VCaP (cell line): ENCODE measurements at regions not wholly inside any gene's neighbourhood (a gene's known extent, or its start where the extent isn't known, plus 50 kb on each side); places are given as distances from the start of the nearest gene placed in this dataset.
"Not testable (repeated sequence)": the region's sequence is repeated elsewhere in the genome, so short reads cannot be mapped to it uniquely, and the experiment has no call there.

Experiments
- H3K27ac ChIP-seq: fragments of 450-650 bp; 2 replicates; pipeline ENCODE4 v1.5.1; 2017
- CTCF ChIP-seq: fragments of 450-650 bp; conservative IDR thresholded peaks from 2 replicates; pipeline ENCODE4 v1.5.1; 2017; ENCODE audit warnings: mild to moderate bottlenecking, moderate library complexity

- TF ChIP-seq CTCF = no peak
- H3K27ac ChIP-seq = no peak overlapping the region
Measured at GRCh38 chr6:3966426-3966825, 112.5 kb downstream of the FAM217A start.

GRCh38 chr6:3970097-3970496 is 108.8 kb downstream of the FAM217A start:
- no peak for TF ChIP-seq CTCF
- no peak overlapping the region for H3K27ac ChIP-seq

DNA sequence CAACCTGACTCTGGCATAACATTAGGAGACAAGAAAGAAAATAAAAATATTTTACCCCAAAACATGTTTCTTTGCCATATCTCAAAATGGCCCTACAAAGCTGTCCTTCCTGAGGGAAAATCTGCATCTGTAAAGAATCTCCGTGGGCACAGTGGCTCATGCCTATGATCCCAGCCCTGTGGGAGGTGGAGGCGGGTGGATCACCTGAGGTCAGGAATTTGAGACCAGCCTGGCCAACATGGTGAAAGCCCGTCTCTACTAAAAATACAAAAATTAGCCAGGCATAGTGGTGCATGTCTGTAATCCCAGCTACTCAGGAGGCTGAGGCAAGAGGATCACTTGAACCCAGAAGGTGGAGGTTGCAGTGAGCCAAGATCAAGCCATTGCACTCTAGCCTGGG is 105.8 kb downstream of the FAM217A start:
- H3K27ac ChIP-seq = not testable (repeated sequence)

- TF ChIP-seq CTCF = peak; percentile 46
- H3K27ac ChIP-seq = no peak overlapping the region
Measured at GRCh38 chr6:3977875-3978711, 100.8 kb downstream of the FAM217A start.

DNA sequence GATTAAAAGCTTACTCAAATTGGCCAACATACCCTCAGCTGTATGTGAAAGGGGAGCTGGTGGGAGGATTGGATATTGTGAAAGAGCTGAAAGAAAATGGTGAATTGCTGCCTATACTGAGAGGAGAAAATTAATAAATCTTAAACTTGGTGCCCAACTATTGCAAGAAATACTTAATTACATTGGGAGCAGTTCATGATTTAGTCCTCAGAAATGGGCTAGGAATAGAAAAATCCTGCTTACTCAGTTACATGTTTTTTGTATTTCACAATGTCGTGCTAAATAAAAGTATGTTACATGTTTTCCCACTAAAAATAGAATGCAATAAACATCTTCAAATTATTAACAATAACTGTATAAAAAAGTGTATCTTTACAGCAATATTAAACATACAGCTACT is 100.0 kb downstream of the FAM217A start:
- not testable (repeated sequence) for H3K27ac ChIP-seq

- no peak overlapping the region for H3K27ac ChIP-seq
- TF ChIP-seq CTCF = no peak
Measured at GRCh38 chr6:3981917-3982316, 97.0 kb downstream of the FAM217A start.

DNA sequence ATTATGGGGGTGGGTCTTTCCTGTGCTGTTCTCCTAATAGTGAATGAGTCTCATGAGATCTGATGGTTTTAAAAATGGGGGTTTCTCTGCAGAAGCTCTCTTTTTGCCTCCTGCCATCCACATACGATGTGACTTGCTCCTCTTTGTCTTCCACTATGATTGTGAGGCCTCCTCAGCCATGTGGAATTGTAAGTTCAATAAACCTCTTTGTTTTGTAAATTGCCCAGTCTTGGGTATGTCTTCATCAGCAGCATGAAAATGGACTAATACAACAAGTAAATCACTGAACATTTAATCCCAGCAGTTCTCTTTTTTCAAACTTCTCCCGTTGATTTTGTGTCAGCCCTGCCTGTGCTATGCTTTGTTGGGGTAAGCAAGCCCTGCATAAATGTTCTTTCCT is 95.2 kb downstream of the FAM217A start:
- H3K27ac ChIP-seq = no peak overlapping the region
- no peak for TF ChIP-seq CTCF

DNA sequence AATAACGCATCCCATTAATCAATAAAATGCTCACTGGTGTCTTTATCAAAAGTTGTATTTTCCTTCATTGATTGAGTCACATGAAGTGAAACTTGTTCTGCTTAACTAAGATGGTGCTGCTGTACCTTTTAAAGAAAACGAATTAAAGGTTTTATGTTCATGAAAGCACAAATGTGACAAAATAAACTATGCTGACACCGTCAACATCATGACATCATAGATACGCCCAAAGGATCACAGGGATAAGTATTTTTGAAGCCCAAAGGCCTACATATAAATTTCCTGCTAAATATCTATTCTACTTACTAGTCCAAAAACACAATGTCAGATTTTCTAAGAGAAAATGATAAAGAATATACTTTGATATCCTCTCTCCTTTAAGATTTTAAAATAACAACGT is 94.4 kb downstream of the FAM217A start:
- H3K27ac ChIP-seq = no peak overlapping the region
- TF ChIP-seq CTCF = no peak

- TF ChIP-seq CTCF = no peak
- no peak overlapping the region for H3K27ac ChIP-seq
Measured at GRCh38 chr6:3986241-3986640, 92.7 kb downstream of the FAM217A start.
